ENCODE measurements at regions not wholly inside any gene's neighbourhood (a gene's known extent, or its start where the extent isn't known, plus 50 kb on each side); places are given as distances from the start of the nearest gene placed in this dataset.

GRCh38 chr5:88396751-88397281 is 128.2 kb upstream of the TMEM161B start:
- no peak for DNase-seq (ENCODE audit: low spot score)

- DNase-seq (ENCODE audit: low spot score), result no peak
Observed at GRCh38 chr5:88396000-88396535, 127.4 kb upstream of the TMEM161B start.

GRCh38 chr5:88395264-88395663 is 126.6 kb upstream of the TMEM161B start:
- no peak for DNase-seq (ENCODE audit: low spot score)

GRCh38 chr5:88394536-88395175 is 126.0 kb upstream of the TMEM161B start:
- no peak for DNase-seq (ENCODE audit: low spot score)

DNA sequence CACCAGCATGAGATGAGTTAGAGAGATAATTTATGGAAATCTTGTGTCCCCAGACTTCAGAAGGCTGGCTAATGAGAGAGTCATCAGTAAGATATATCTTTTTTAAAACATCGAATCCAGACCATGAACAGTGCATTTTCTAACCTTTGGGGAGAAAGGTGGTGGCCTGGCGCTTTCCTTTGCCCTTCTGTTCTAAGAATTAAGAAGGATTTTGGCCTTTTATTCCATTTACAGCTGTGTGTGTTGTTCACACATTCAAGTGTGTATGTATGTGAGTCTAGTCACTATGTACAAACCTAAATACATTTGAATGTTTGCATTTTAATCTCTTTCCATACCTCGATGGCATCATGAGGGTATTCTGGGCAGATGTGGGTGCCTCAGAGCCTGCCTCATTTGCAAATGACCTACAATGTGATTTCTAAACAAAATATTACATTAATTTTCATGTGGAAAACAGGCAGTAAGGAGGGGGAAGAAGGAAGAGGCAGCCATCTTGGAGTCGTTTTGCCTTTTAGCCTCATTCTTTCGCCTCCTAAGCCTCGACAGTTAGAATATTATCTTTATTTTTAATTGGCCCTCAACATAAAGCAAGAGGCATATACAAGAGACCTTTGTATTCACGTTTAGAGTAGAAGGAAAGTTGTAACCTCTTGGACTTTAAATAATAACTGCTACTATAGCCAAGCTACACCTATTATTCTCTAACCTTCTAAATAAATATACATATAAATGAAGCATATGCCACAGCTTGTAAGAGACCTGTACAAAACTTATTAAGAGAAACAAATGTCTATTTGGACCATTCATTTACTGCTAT is 125.3 kb upstream of the TMEM161B start:
- no peak for DNase-seq (ENCODE audit: low spot score)

DNA sequence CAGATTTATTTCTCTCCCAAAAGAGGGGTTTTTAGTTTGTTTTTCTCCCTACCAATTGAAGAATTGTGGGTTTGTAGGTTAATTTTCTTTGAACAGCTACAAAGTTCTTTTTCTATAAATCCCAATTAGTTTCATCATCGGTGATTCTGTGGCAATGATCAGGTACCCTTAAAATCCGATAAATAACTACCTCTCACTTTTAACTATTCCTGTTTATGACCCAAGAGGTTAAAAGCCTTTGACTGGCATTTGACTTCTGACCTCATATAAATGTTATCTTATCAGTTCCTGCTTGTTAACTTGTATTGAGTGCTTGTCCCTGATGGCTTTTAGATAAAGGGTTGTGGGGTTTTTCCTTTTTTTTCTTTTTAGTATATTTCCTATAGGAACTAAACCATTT is 124.4 kb upstream of the TMEM161B start:
- DNase-seq (ENCODE audit: low spot score), result no peak

DNA sequence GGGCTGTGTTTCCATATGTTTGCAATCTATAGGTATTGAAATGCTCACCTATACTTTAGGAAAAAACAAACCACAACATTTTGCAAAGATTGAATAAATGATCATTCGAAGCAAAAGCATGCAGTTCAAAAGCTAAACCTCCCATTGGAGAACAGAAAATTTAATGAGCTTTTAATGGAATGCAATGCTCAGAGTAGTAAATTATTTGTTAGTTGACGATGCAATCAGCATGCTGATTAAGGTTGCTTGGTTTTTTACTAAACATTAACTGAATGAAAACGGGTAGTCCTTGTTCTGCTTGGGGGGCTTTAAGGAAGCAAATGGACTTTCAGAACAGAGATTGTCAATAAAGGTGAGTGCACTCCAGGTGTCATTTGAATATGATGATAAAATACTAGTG is 123.3 kb upstream of the TMEM161B start:
- DNase-seq (ENCODE audit: low spot score), result no peak

- DNase-seq (ENCODE audit: low spot score), result no peak
Observed at GRCh38 chr5:88391116-88391515, 122.5 kb upstream of the TMEM161B start.

- no peak for DNase-seq (ENCODE audit: low spot score)
Observed at GRCh38 chr5:88390481-88390880, 121.8 kb upstream of the TMEM161B start.

GRCh38 chr5:88390096-88390441 is 121.4 kb upstream of the TMEM161B start:
- no peak for DNase-seq (ENCODE audit: low spot score)

GRCh38 chr5:88389338-88390095 is 120.9 kb upstream of the TMEM161B start:
- no peak for DNase-seq (ENCODE audit: low spot score)

DNA sequence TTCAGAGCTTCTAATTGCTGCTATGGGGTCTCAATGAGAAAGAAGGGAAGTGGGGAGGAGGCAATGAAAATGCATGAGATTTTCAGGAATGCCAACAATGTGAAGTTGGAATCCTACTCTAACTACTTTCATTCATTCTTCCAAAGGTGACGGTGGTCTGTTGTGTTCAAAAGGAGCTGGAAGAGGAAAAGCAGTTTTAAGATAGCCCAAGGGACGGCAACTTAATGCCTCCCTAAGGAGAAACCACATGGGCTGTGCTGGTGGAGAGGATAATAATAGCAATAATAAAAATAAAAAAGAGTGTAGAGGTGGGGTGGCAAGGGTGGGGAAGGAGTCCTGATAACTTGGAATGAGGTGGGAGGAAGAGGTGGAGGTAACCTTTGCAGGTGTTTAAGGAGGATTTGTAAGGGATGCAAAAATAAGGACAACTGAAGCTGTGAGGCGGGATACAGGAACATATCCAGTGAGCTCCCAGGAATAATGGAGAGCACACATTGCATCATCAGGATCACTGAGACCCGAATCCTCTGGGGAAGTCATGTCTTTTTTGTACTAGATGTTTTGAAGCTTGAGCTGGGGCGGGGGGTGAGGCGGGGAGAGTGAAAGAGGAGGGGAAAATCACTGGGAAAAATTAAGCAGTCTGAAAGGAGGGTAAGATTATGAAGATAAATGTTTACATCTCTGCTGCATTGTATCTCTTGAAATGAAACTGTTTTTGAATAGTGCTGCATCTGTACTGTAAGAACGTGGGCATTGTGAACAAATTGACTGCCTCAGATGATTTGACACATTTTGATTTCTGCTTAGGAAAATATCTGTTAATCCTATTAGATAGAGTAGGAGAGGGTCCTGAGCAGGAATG is 120.1 kb upstream of the TMEM161B start:
- no peak for DNase-seq (ENCODE audit: low spot score)

GRCh38 chr5:88384886-88385285 is 116.2 kb upstream of the TMEM161B start:
- DNase-seq (ENCODE audit: low spot score), result no peak

DNA sequence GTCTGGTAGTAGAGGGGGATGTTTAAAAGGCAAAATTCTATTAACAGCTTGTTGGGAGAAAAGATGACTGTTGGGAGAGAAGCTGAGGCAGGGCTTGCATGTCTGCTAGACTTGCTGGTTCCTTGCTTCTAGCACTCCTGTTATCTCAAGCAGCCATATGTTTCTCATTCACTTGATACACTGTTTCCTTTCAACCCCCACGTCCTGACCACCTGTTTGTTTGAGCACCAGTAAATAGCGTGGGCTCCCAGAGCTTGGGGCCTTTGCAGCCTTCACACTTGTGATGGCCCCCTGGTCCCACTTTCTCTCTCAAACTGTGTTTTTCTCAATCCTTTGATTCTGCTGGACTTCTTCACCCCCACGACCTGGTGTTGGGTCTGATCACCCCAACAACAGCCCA is 111.7 kb upstream of the TMEM161B start:
- DNase-seq (ENCODE audit: low spot score), result no peak

DNA sequence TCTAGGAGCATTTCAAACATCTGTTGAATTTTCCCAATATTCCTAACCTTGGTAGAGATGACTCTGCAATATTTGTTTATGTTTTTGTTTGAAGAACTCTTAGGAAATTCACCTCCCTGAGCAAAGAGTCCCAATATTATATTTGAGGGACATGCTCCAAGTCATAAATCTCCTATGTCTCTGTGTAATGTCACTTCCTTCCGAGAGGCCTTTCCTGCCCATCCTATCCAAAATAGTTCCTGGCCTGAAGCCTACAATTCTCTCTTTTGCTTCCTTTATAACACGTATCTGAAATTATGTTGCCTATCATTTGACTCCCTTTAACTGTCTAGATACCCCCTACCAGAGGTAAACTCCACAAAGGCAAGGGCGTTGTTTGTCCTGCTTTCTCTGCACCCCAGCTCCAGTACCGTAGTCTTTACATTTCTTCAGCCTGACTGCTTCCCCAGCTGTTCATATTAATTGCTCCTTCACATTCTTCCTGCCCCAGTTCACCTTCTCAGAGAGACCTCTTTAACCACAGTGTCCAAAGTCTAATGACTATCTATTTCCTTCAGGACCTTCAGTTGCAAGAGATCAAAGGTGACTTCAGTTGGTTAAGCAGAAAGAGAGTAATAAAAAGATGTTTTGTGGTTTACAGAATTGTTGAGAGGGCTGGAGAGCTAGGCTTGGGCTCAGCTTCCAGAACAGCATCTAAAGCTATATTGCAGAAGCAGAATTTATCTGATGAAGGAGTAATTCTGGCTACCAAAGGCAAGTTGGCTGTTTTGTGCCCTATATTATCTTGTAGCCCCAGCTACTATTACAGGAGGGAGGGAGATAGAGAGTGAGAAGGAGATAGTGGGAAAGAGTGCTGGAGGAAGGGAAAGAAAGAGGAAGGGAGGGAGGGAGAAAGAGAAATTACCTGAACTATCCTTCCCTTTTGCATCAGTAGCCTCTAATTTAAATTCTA is 109.3 kb upstream of the TMEM161B start:
- no peak for DNase-seq (ENCODE audit: low spot score)

DNA sequence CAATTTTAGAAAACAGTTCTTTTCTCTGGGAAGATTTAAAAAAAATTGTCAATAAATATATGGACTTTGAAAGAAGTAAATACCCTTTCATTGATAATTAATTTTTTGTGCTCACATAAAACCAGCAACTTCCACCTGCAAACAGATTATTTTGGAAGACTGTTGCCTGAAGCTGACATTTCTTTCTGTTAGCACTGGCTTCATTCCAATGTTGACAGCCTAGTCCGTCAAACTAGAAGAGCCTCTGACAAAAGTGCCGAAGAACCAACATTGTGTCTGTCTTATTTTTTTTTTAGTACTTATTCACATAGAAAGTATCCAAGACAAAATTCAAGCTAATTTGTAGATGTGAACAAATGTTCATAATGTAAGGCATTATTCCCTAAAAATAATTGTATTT is 108.6 kb upstream of the TMEM161B start:
- no peak for DNase-seq (ENCODE audit: low spot score)

GRCh38 chr5:88376728-88377127 is 108.1 kb upstream of the TMEM161B start:
- no peak for DNase-seq (ENCODE audit: low spot score)

GRCh38 chr5:88374391-88374790 is 105.7 kb upstream of the TMEM161B start:
- DNase-seq (ENCODE audit: low spot score), result no peak

DNA sequence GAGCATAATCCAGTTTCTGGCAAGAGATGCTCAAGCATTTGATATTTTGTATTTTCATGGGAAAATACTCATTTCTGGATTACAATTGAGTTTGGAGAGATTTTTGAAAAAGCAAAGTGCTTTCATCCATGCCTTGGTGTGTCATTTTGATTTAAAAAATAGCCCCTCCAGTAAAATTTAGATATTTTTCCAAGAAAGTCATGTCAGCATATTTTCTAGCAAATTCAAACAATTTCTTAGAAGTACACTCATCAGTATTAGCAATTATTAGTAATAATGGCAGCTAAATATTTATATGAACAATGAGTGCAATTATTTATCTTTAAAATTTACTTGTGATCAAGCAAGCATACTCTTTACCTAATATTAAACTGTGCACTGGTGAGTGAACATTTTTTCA is 102.2 kb upstream of the TMEM161B start:
- no peak for DNase-seq (ENCODE audit: low spot score)

DNA sequence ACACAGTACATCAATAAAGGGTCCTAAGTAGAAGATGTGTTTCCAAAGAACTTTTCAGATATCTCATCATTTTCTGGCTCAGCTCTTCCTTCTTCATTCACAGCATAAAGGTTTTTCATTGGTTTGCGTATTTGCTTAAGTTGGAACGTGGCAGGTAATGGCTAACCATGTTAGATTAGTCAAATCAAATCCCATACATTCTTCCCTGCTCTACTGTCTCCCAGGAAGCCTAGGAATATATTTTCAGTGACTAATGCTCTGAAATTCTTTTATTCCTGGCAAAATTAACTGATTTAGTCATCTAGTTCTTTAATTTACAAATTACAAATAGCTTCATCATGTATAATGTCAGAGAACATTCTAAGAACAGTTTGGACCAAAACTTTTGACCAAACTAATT is 99.6 kb upstream of the TMEM161B start:
- DNase-seq (ENCODE audit: low spot score), result no peak
